ENCODE measurements at regions not wholly inside any gene's neighbourhood (a gene's known extent, or its start where the extent isn't known, plus 50 kb on each side); places are given as distances from the start of the nearest gene placed in this dataset.

DNA sequence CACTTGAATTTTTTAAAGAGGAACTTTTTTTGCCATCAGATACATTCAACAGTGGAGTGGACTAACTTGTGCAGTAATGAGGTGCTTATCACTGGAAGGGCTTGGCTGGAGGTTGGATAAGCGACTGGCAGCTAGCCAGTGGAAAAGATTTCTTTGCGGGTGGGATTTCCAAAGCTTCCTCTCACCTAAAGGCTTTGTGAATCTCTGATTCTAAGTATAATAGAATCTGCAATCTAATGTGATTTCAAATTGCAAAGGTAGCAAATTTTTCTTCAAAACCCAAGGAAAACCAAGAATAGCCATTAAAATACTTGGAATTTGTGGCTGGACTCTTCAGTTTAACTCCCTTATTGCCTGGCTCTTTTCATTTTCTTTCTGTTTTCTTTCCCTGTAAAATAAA, 460.4 kb upstream of the MARCKS start:
- TF ChIP-seq, protein P1, sequence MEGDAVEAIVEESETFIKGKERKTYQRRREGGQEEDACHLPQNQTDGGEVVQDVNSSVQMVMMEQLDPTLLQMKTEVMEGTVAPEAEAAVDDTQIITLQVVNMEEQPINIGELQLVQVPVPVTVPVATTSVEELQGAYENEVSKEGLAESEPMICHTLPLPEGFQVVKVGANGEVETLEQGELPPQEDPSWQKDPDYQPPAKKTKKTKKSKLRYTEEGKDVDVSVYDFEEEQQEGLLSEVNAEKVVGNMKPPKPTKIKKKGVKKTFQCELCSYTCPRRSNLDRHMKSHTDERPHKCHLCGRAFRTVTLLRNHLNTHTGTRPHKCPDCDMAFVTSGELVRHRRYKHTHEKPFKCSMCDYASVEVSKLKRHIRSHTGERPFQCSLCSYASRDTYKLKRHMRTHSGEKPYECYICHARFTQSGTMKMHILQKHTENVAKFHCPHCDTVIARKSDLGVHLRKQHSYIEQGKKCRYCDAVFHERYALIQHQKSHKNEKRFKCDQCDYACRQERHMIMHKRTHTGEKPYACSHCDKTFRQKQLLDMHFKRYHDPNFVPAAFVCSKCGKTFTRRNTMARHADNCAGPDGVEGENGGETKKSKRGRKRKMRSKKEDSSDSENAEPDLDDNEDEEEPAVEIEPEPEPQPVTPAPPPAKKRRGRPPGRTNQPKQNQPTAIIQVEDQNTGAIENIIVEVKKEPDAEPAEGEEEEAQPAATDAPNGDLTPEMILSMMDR (IDR thresholded peaks at IDR 0.05): no peak
- no peak for TF ChIP-seq POLR2A (IDR thresholded peaks at IDR 0.05)

All from esophagus squamous epithelium (tissue), 4 donors.